MM.1S (cell line): ENCODE measurements at regions not wholly inside any gene's neighbourhood (a gene's known extent, or its start where the extent isn't known, plus 50 kb on each side); places are given as distances from the start of the nearest gene placed in this dataset.

ENCODE experiments used
- DNase-seq: peaks from one replicate; pipeline ENCODE4 v3.0.0-alpha.2; 2015
- H2AFZ ChIP-seq: fragments of 300-600 bp; sonication (generic); 2 replicates; pipeline ENCODE4 v1.6.0; 2016; ENCODE audit warnings: antibody characterized with exemption, low read length
- H3F3A ChIP-seq: fragments of 300-600 bp; sonication (generic); 2 replicates; pipeline ENCODE4 v1.6.1; 2016; ENCODE audit warnings: mild to moderate bottlenecking, antibody characterized with exemption, low read length, moderate library complexity, mixed read lengths; ENCODE audit not compliant: insufficient read depth
- H3K27ac ChIP-seq: fragments of 300-600 bp; sonication (generic); 2 replicates; pipeline ENCODE4 v1.5.1; 2016; ENCODE audit warnings: mild to moderate bottlenecking, low read length
- H3K27me3 ChIP-seq: fragments of 300-600 bp; sonication (generic); replicated peaks from 2 replicates; pipeline ENCODE4 v1.6.0; 2016; ENCODE audit warnings: low read length; ENCODE audit not compliant: insufficient read depth
- H3K36me3 ChIP-seq: fragments of 300-600 bp; sonication (generic); replicated peaks from 2 replicates; pipeline ENCODE4 v1.6.1; 2016; ENCODE audit warnings: mild to moderate bottlenecking, low read length, mixed read lengths; ENCODE audit not compliant: insufficient read depth
- H3K4me1 ChIP-seq: fragments of 300-600 bp; sonication (generic); 2 replicates; pipeline ENCODE4 v1.6.1; 2016; ENCODE audit warnings: low read length, mixed read lengths
- H3K4me2 ChIP-seq: fragments of 300-600 bp; sonication (generic); 2 replicates; pipeline ENCODE4 v1.6.0; 2016; ENCODE audit warnings: low read depth, low read length
- H3K4me3 ChIP-seq: fragments of 300-600 bp; sonication (generic); 2 replicates; pipeline ENCODE4 v1.5.1; 2016; ENCODE audit warnings: low read length, mixed read lengths
- H3K79me2 ChIP-seq: fragments of 300-600 bp; sonication (generic); 2 replicates; pipeline ENCODE4 v1.6.1; 2016; ENCODE audit warnings: mixed run types, low read length, mixed read lengths
- H3K9ac ChIP-seq: fragments of 300-600 bp; sonication (generic); 2 replicates; pipeline ENCODE4 v1.6.1; 2016; ENCODE audit warnings: low read length, mixed read lengths
- H3K9me2 ChIP-seq: fragments of 300-600 bp; sonication (generic); replicated peaks from 2 replicates; pipeline ENCODE4 v1.6.1; 2016; ENCODE audit warnings: mild to moderate bottlenecking, low read length, mixed read lengths; ENCODE audit not compliant: insufficient read depth
- H3K9me3 ChIP-seq: fragments of 300-600 bp; sonication (generic); replicated peaks from 2 replicates; pipeline ENCODE4 v1.6.1; 2016; ENCODE audit warnings: mild to moderate bottlenecking, low read length, mixed read lengths; ENCODE audit not compliant: insufficient read depth
- H4K20me1 ChIP-seq: fragments of 300-600 bp; sonication (generic); 2 replicates; pipeline ENCODE4 v1.6.1; 2016; ENCODE audit warnings: mild to moderate bottlenecking, low read length, moderate library complexity, mixed read lengths; ENCODE audit not compliant: insufficient read depth
- CTCF ChIP-seq: fragments of 300-600 bp; sonication (generic); IDR thresholded peaks from 2 replicates; pipeline ENCODE4 v1.5.1; 2016; ENCODE audit warnings: antibody characterized with exemption, low read length, mixed read lengths
- EZH2 ChIP-seq: fragments of 300-600 bp; sonication (generic); optimal IDR thresholded peaks from 2 replicates; pipeline ENCODE3; 2017; ENCODE audit warnings: low read depth, mild to moderate bottlenecking, antibody characterized with exemption, low read length, mixed read lengths
- EZH2phosphoT487 ChIP-seq: fragments of 300-600 bp; sonication (generic); IDR thresholded peaks from 2 replicates; pipeline ENCODE4 v1.6.1; 2018; ENCODE audit warnings: antibody characterized with exemption, low read length

GRCh38 chr13:110018009-110018408, 231.6 kb upstream of the IRS2 start:
- TF ChIP-seq EZH2phosphoT487, result no peak
- TF ChIP-seq CTCF, result no peak
- TF ChIP-seq EZH2, result no peak
- H3K27ac ChIP-seq, result no peak overlapping the region
- no peaks in the 10 kb centered on the region for H3K9me3 ChIP-seq
- DNase-seq, result no peak
- no peaks in the 10 kb centered on the region for H3K36me3 ChIP-seq
- no peaks in the 10 kb centered on the region for H3K79me2 ChIP-seq
- H3K27me3 ChIP-seq, result no peaks in the 10 kb centered on the region
- H3K4me2 ChIP-seq, result no peak overlapping the region
- H3K9me2 ChIP-seq, result no peaks in the 10 kb centered on the region
- no peak overlapping the region for H2AFZ ChIP-seq
- no peaks in the 10 kb centered on the region for H4K20me1 ChIP-seq
- H3K4me3 ChIP-seq, result no peak overlapping the region
- H3K9ac ChIP-seq, result no peak overlapping the region
- no peaks in the 10 kb centered on the region for H3F3A ChIP-seq
- H3K4me1 ChIP-seq, result no peaks in the 10 kb centered on the region

DNA sequence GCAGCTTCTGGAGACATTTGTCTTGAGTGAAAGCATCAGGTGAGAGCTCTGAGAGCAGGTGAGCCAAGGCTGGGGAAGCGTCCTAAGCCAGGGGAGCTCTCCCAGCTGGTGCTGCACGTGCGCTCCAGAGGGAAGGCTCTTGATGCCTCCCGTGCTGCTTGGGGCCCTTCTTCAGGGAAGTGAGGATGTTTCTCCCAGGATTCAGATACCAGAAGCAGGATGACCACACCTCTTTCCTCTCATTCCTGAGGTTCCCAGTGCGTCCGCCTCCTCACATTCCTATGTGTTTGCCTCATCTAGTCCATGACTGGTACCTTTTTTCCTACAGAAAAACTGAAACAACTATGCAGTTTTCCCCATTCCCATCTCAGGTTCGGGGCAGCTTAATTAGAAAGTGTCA, 231.0 kb upstream of the IRS2 start:
- TF ChIP-seq EZH2phosphoT487 (no peak), EZH2 (no peak), CTCF (no peak)
- H3K4me2 ChIP-seq, result no peak overlapping the region
- H3K9me2 ChIP-seq, result no peaks in the 10 kb centered on the region
- no peak overlapping the region for H3K27ac ChIP-seq
- no peaks in the 10 kb centered on the region for H3K4me1 ChIP-seq
- H4K20me1 ChIP-seq, result no peaks in the 10 kb centered on the region
- H3K9ac ChIP-seq, result no peak overlapping the region
- H3F3A ChIP-seq, result no peaks in the 10 kb centered on the region
- no peaks in the 10 kb centered on the region for H3K9me3 ChIP-seq
- no peaks in the 10 kb centered on the region for H3K79me2 ChIP-seq
- H3K27me3 ChIP-seq, result no peaks in the 10 kb centered on the region
- H3K36me3 ChIP-seq, result no peaks in the 10 kb centered on the region
- no peak overlapping the region for H3K4me3 ChIP-seq
- H2AFZ ChIP-seq, result no peak overlapping the region
- DNase-seq, result no peak

DNA sequence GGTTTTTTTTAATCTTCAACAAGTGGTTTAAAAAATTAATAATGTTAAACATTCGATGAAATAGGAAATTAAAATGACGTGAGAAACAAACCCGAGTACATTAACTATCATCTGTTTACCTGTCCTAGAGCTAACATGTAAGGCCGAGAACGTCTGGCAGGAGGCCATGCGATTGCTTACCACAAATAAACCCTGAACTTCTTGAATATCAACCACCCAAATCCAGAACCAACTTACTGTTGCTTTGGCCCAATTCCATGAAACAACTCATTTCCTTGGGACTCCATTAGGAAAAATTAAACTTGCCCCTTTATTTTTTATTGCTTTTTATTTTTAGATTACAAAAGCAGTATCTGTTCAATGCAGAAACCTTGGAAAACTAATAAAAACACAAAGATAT, 228.9 kb upstream of the IRS2 start:
- no peak overlapping the region for H2AFZ ChIP-seq
- no peaks in the 10 kb centered on the region for H3K27me3 ChIP-seq
- H3F3A ChIP-seq, result no peaks in the 10 kb centered on the region
- no peak for DNase-seq
- H3K27ac ChIP-seq, result no peak overlapping the region
- TF ChIP-seq EZH2 (no peak), EZH2phosphoT487 (no peak), CTCF (no peak)
- H4K20me1 ChIP-seq, result no peaks in the 10 kb centered on the region
- no peaks in the 10 kb centered on the region for H3K4me1 ChIP-seq
- H3K4me2 ChIP-seq, result no peak overlapping the region
- no peaks in the 10 kb centered on the region for H3K79me2 ChIP-seq
- no peak overlapping the region for H3K4me3 ChIP-seq
- H3K36me3 ChIP-seq, result no peaks in the 10 kb centered on the region
- H3K9me3 ChIP-seq, result no peaks in the 10 kb centered on the region
- no peaks in the 10 kb centered on the region for H3K9me2 ChIP-seq
- no peak overlapping the region for H3K9ac ChIP-seq

GRCh38 chr13:110014719-110015118, 228.3 kb upstream of the IRS2 start:
- H3K27ac ChIP-seq, result no peak overlapping the region
- TF ChIP-seq EZH2 (no peak), EZH2phosphoT487 (no peak), CTCF (no peak)
- H3K4me3 ChIP-seq, result no peak overlapping the region

More at GRCh38 chr13:110014719-110015118, 228.3 kb upstream of the IRS2 start:
- Histone ChIP-seq H3K9me2 (no peaks in the 10 kb centered on the region), H4K20me1 (no peaks in the 10 kb centered on the region), H3K36me3 (no peaks in the 10 kb centered on the region), H3F3A (no peaks in the 10 kb centered on the region), H3K27me3 (no peaks in the 10 kb centered on the region), H3K4me2 (no peak overlapping the region), H3K9me3 (no peaks in the 10 kb centered on the region), H2AFZ (no peak overlapping the region), H3K4me1 (no peaks in the 10 kb centered on the region), H3K9ac (no peak overlapping the region), H3K79me2 (no peaks in the 10 kb centered on the region)
- no peak for DNase-seq
